HuH-7 (cell line): ENCODE measurements at regions not wholly inside any gene's neighbourhood (a gene's known extent, or its start where the extent isn't known, plus 50 kb on each side); places are given as distances from the start of the nearest gene placed in this dataset.

Experiments
- DNase-seq: peaks from one replicate; pipeline ENCODE4 v3.0.0; 2011; ENCODE audit warnings: low spot score

GRCh38 chr13:40221131-40221459 is 445.3 kb downstream of the FOXO1 start:
- DNase-seq: no peak

- DNase-seq: no peak
Observed at GRCh38 chr13:40221460-40222201, 444.8 kb downstream of the FOXO1 start.

GRCh38 chr13:40223585-40223984 is 442.9 kb downstream of the FOXO1 start:
- no peak for DNase-seq

DNA sequence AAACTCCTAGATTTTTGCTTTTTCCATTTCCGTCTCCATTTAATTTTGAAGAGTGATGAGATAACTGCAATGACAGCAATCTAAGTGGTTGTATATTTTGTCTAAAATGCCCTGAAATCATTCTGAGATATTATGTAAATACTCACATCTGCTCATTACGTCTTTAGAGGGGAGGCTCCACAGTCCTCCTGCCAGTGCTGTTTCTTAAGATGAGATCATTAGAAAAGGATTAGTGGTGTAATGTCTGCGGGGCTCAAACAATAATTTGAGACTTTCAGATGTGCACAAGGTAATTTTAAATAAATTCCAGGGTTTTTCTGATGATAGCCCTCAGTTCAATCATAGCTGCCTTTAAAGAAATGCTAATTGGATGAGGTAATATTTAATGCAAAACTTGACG is 437.9 kb downstream of the FOXO1 start:
- no peak for DNase-seq

- no peak for DNase-seq
Observed at GRCh38 chr13:40228990-40229389, 437.5 kb downstream of the FOXO1 start.

DNA sequence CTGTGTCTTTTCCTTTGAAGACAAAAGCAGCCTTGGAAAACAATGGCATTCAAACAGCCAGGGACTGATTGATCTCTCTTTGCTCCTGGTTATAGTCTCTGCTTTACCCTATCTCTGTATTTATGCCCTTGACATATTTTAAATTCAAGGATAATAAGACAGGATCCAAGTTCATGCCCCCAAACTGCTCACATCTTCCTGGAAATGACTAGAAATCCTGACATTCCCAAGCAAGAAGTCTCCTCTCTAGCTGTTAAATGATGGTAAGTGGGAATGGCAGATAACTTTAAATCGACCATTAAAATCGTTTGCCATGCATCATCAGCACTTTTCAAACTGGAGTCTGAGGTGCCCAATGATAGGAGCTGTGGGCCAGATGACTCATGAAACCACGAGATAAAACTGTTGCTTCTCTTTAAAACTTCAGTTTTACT is 435.6 kb downstream of the FOXO1 start:
- DNase-seq: no peak

DNA sequence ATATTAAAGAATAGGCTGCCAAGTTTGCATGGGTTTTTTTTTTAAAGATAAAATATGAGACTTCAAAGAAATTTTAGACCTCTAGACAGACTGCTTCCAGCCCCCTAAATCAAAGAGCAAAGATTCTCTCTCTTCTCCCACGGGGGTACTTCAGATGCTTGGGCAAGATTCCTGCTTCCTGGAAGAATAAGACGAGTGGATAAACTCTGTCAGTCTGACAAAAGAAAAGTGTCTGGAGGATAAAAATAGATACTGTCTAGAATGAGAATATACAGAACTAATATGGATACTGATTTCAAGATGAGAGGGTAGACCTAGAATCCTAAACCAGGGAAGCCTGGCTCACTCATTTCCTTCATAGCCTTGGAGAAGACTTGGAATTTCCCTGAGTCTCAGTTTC is 435.1 kb downstream of the FOXO1 start:
- no peak for DNase-seq

DNA sequence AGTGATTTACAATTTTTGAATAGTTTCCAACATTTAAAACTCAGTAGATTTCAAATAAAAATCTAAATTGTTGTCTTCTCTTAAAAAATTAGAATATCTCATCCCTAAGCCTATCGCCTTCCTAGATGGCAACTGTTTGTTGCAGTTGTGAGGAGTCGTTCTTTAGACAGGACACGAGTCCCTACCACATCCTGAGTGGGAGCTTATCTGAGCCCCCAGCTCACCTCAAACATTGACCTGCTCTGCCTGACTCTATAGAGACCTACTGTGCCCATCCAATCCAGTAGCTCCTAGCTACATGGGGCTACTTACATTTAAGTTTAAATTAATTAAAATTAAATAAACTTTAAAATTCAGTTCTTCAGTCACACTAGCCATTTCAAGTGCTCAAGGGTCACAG is 434.7 kb downstream of the FOXO1 start:
- no peak for DNase-seq

DNA sequence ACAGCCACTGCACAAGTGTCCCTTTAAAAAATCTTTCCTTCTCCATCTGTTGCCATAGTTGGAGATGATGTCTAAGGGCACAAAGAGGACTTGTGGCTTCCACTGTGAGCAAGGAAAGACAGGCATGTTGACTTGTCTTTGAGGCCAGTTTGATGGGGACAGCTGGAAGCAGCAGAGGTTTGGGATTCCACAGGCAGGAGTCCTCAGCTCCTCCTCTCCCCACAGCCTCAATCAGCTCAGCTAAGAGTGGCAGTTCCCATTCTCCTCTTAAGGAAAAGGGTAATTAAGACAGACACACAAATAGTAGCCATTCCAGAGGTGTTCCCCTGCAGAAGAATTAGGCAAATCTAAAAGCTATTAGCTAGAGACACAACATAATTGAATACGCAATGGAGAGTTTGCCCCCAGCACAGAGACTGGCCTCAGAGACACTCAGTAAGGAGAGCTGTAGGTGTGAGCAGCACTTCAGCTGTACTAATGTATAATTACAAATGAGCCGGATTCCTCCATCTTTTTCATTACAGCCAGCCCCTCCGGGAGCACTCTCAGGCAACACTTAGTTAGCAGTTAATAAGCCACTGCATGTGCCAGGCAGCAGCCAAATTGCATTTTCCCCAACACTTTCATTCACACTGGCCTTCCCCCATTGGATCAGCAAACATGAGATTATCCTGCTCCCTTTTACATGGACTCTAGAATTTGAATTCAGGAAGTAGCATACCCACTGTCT is 434.0 kb downstream of the FOXO1 start:
- no peak for DNase-seq

DNA sequence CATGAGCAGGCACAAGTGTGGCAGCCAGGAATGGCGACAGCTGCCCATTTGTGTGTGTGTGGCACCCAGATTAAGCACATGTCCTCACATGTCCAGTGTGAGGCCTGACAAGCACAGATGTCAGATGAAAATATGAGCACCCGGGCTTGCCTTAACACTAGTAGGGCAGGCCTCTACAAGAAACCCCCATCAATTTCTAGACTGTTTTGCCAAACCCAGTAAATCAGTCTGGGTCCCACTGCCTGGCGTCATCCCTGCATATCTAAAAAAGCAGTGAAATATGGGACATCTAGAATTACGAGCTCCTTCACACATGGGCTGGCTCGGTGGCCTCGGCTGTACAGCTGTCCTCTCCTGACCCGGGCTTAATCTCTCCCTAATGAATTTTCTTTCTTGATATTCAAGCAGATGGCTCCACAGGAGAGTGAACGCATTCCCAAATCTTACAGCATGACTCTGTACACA is 432.7 kb downstream of the FOXO1 start:
- DNase-seq: no peak

- DNase-seq: no peak
Observed at GRCh38 chr13:40235160-40235796, 431.2 kb downstream of the FOXO1 start.

- no peak for DNase-seq
Observed at GRCh38 chr13:40236566-40237168, 429.8 kb downstream of the FOXO1 start.

DNA sequence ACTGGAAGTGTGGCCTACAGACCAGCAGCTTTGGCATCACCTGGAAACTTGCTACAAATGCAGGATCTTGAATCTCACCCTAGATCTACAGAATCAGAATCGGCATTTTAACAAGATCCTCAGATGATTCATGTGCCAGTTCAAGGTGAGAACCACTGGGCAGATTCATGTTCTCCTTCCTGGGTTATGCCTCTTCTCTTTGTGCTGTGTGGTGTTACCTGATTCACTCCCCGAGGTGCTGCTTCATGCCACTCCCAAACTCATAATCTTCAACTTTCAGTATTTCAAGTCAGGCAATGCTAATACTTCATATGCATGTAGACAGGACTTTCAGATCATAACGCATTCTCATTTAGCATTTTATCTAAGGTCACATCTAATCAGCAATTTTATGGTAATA is 427.7 kb downstream of the FOXO1 start:
- DNase-seq: no peak

GRCh38 chr13:40240293-40240692 is 426.1 kb downstream of the FOXO1 start:
- DNase-seq: no peak

DNA sequence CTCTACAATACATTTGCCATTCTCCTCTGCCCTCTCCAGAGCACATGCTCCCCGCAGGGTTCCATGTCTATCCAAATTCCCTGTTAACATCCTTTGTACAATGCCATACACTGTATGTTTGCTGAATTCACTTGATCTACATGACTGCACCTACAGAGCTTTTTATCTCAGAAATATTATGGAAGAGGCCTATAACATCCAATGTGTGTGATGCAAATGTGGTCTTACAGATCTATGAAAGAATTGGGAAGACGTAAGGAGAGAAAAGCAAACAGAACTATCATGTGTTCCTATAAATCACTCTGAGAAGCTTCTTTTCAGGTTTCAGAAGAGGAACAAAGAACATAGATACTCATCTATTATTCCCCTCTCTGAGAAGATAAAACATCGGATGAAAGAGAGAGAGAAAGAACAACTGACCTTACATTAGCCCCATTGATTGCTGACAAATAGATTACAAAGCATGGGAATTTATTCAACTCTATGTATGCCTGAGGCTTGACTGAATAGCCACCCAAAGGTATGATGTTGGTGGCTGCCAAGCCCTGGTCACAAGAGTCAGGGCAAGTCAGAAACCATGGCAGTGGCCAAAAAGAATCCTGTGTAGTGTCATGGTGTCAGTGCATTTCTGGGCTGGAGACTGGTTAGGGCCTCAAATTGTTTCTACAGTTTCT is 425.2 kb downstream of the FOXO1 start:
- no peak for DNase-seq

- no peak for DNase-seq
Observed at GRCh38 chr13:40243047-40243446, 423.4 kb downstream of the FOXO1 start.

- no peak for DNase-seq
Observed at GRCh38 chr13:40243982-40244381, 422.5 kb downstream of the FOXO1 start.

DNA sequence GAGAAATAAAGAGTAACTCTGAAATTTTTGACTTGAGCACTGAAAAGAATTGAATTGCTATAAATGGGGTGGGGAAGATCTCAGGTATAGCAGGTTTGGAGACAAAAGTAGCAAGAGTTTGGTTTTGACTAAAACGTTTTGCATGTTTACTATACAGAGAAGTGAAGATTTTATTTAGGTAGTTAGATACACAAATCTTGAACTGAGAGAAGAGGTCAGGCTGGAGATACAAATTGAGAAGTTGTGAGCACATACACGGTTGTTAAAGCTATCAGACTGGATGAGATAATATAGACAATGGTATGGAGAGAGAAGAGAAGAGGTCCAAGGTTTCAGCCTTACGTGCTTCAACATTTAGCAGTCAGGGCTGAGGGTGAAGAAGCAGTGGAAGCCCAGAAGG is 420.9 kb downstream of the FOXO1 start:
- DNase-seq: no peak

- DNase-seq: no peak
Observed at GRCh38 chr13:40247845-40248244, 418.6 kb downstream of the FOXO1 start.

- DNase-seq: no peak
Observed at GRCh38 chr13:40251343-40252032, 415.0 kb downstream of the FOXO1 start.

GRCh38 chr13:40252241-40252640 is 414.2 kb downstream of the FOXO1 start:
- DNase-seq: no peak

- no peak for DNase-seq
Observed at GRCh38 chr13:40252676-40253075, 413.8 kb downstream of the FOXO1 start.
